Neural cell (in vitro differentiated cells): ENCODE measurements at regions not wholly inside any gene's neighbourhood (a gene's known extent, or its start where the extent isn't known, plus 50 kb on each side); places are given as distances from the start of the nearest gene placed in this dataset.

ENCODE experiments used
- CTCF ChIP-seq: fragments of 450-650 bp; IDR thresholded peaks from 2 replicates; pipeline ENCODE4 v1.5.1; 2014; ENCODE audit warnings: antibody characterized with exemption, mild to moderate bottlenecking, moderate library complexity; ENCODE audit not compliant: poor library complexity, severe bottlenecking
- POLR2AphosphoS5 ChIP-seq: IDR thresholded peaks from 2 replicates; pipeline ENCODE4 v1.6.1; 2012
- SMC3 ChIP-seq: fragments of 450-650 bp; conservative IDR thresholded peaks from 2 replicates; pipeline ENCODE4 v1.6.1; 2014; ENCODE audit warnings: antibody characterized with exemption, mild to moderate bottlenecking, moderate library complexity; ENCODE audit not compliant: poor library complexity
- TAF1 ChIP-seq: IDR thresholded peaks from 2 replicates; pipeline ENCODE4 v1.6.1; 2012; ENCODE audit warnings: low read depth
- TF ChIP-seq, protein P1 (sequence below): IDR thresholded peaks from 2 replicates; pipeline ENCODE4 v1.6.1; 2012; ENCODE audit warnings: borderline replicate concordance

DNA sequence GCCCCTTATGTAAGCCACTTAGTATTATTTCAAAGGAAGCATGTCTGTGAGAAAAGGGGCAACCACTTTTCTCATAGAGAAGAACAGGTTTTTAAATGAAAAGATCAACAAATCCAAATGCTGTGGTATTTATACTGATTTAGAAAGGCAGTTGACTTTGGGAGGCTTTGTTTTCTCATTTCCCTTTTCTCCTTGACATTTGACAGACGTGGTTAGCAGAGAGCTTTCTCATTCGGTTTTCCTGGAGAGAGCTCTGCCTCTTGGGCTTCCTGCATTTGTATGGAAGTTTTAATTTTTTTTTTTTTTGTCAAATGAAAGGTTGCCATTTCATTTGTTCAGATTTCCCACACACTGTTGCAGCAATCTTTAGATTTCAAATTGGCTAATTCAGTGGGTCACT, 62.5 kb downstream of the EXOSC2 start:
- no peak for TF ChIP-seq CTCF
- no peak for TF ChIP-seq POLR2AphosphoS5
- no peak for TF ChIP-seq TAF1
- TF ChIP-seq, protein P1, sequence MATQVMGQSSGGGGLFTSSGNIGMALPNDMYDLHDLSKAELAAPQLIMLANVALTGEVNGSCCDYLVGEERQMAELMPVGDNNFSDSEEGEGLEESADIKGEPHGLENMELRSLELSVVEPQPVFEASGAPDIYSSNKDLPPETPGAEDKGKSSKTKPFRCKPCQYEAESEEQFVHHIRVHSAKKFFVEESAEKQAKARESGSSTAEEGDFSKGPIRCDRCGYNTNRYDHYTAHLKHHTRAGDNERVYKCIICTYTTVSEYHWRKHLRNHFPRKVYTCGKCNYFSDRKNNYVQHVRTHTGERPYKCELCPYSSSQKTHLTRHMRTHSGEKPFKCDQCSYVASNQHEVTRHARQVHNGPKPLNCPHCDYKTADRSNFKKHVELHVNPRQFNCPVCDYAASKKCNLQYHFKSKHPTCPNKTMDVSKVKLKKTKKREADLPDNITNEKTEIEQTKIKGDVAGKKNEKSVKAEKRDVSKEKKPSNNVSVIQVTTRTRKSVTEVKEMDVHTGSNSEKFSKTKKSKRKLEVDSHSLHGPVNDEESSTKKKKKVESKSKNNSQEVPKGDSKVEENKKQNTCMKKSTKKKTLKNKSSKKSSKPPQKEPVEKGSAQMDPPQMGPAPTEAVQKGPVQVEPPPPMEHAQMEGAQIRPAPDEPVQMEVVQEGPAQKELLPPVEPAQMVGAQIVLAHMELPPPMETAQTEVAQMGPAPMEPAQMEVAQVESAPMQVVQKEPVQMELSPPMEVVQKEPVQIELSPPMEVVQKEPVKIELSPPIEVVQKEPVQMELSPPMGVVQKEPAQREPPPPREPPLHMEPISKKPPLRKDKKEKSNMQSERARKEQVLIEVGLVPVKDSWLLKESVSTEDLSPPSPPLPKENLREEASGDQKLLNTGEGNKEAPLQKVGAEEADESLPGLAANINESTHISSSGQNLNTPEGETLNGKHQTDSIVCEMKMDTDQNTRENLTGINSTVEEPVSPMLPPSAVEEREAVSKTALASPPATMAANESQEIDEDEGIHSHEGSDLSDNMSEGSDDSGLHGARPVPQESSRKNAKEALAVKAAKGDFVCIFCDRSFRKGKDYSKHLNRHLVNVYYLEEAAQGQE = no peak
- no peak for TF ChIP-seq SMC3
